HG03469 (cell line): ENCODE measurements at regions not wholly inside any gene's neighbourhood (a gene's known extent, or its start where the extent isn't known, plus 50 kb on each side); places are given as distances from the start of the nearest gene placed in this dataset.
"Not testable (repeated sequence)": the region's sequence is repeated elsewhere in the genome, so short reads cannot be mapped to it uniquely, and the experiment has no call there.

Experiments
- ATAC-seq: cut with Tn5 transposase; IDR thresholded peaks from one replicate; pipeline ENCODE4 v1.9.1; 2021; ENCODE audit warnings: mild to moderate bottlenecking, moderate library complexity, moderate number of reproducible peaks; ENCODE audit not compliant: unreplicated experiment

GRCh38 chr13:59266478-59267063, 897.2 kb downstream of the DIAPH3 start:
- no peak for ATAC-seq

GRCh38 chr13:59269476-59269875, 894.3 kb downstream of the DIAPH3 start:
- no peak for ATAC-seq

- ATAC-seq = no peak
Measured at GRCh38 chr13:59270327-59270726, 893.4 kb downstream of the DIAPH3 start.

- no peak for ATAC-seq
Measured at GRCh38 chr13:59274958-59275727, 888.6 kb downstream of the DIAPH3 start.

- no peak for ATAC-seq
Measured at GRCh38 chr13:59276436-59276835, 887.3 kb downstream of the DIAPH3 start.

- ATAC-seq = no peak
Measured at GRCh38 chr13:59277106-59277505, 886.6 kb downstream of the DIAPH3 start.

GRCh38 chr13:59279028-59279427, 884.7 kb downstream of the DIAPH3 start:
- no peak for ATAC-seq

GRCh38 chr13:59279576-59279975, 884.2 kb downstream of the DIAPH3 start:
- no peak for ATAC-seq

- no peak for ATAC-seq
Measured at GRCh38 chr13:59280297-59280696, 883.4 kb downstream of the DIAPH3 start.

- no peak for ATAC-seq
Measured at GRCh38 chr13:59281453-59281852, 882.3 kb downstream of the DIAPH3 start.

GRCh38 chr13:59292240-59292639, 871.5 kb downstream of the DIAPH3 start:
- not testable (repeated sequence) for ATAC-seq

- no peak for ATAC-seq
Measured at GRCh38 chr13:59299584-59299983, 864.1 kb downstream of the DIAPH3 start.

- no peak for ATAC-seq
Measured at GRCh38 chr13:59300355-59301173, 863.2 kb downstream of the DIAPH3 start.

GRCh38 chr13:59301174-59301567, 862.6 kb downstream of the DIAPH3 start:
- no peak for ATAC-seq

GRCh38 chr13:59303433-59303832, 860.3 kb downstream of the DIAPH3 start:
- no peak for ATAC-seq

- no peak for ATAC-seq
Measured at GRCh38 chr13:59304596-59304995, 859.1 kb downstream of the DIAPH3 start.

GRCh38 chr13:59305896-59306295, 857.8 kb downstream of the DIAPH3 start:
- ATAC-seq = no peak

- no peak for ATAC-seq
Measured at GRCh38 chr13:59312776-59313175, 851.0 kb downstream of the DIAPH3 start.

GRCh38 chr13:59318320-59318930, 845.3 kb downstream of the DIAPH3 start:
- ATAC-seq = peak; percentile 80

GRCh38 chr13:59319276-59319675, 844.5 kb downstream of the DIAPH3 start:
- no peak for ATAC-seq

- no peak for ATAC-seq
Measured at GRCh38 chr13:59320021-59320420, 843.7 kb downstream of the DIAPH3 start.
